HepG2 (cell line): ENCODE measurements at regions not wholly inside any gene's neighbourhood (a gene's known extent, or its start where the extent isn't known, plus 50 kb on each side); places are given as distances from the start of the nearest gene placed in this dataset.

Experiments
- ARNT2 ChIP-seq: sonication (generic); formaldehyde crosslinking; IDR thresholded peaks from 2 replicates; pipeline ENCODE4 v1.8.0; 2022; ENCODE audit warnings: mild to moderate bottlenecking, low read depth, missing genetic modification reagents, moderate library complexity
- CREM ChIP-seq, 2 experiments: sonication (generic) in 1 of 2; formaldehyde crosslinking in 1 of 2; IDR thresholded peaks; 2 replicates each; pipeline versions ENCODE4 v1.4.0 to v1.6.1; 2016 to 2020; ENCODE audit warnings: antibody characterized with exemption in 1 of 2, mild to moderate bottlenecking in 1 of 2, missing genetic modification reagents in 1 of 2
- ELF3 ChIP-seq: IDR thresholded peaks from 2 replicates; pipeline ENCODE4 v1.6.1; 2016; ENCODE audit warnings: missing genetic modification reagents, missing compliant biosample characterization
- ERF ChIP-seq: IDR thresholded peaks from 2 replicates; pipeline ENCODE4 v1.6.1; 2018; ENCODE audit warnings: missing biosample characterization, missing genetic modification reagents
- HOXA5 ChIP-seq: sonication (generic); formaldehyde crosslinking; IDR thresholded peaks from 2 replicates; pipeline ENCODE4 v1.4.0; 2020; ENCODE audit warnings: missing genetic modification reagents
- IKZF5 ChIP-seq: IDR thresholded peaks from 2 replicates; pipeline ENCODE4 v1.6.1; 2018; ENCODE audit warnings: missing genetic modification reagents, mild to moderate bottlenecking, missing compliant biosample characterization
- JUND ChIP-seq: sonication (generic); formaldehyde crosslinking; IDR thresholded peaks from 2 replicates; pipeline ENCODE4 v1.8.0; 2022; ENCODE audit warnings: mild to moderate bottlenecking, missing genetic modification reagents
- MLXIP ChIP-seq: sonication (generic); formaldehyde crosslinking; IDR thresholded peaks from 2 replicates; pipeline ENCODE4 v1.9.0; 2021; ENCODE audit warnings: missing genetic modification reagents, borderline replicate concordance
- NR2F1 ChIP-seq, 2 experiments: fragments of 450-650 bp in 1 of 2; formaldehyde crosslinking in 1 of 2; IDR thresholded peaks; 2 replicates each; pipeline versions ENCODE4 v1.5.0 to v1.6.1; 2016 to 2020; ENCODE audit warnings: mild to moderate bottlenecking in 1 of 2, missing compliant biosample characterization in 1 of 2, missing genetic modification reagents in 1 of 2, moderate library complexity in 1 of 2
- PHF21A ChIP-seq: sonication (generic); formaldehyde crosslinking; IDR thresholded peaks from 2 replicates; pipeline ENCODE4 v1.5.0; 2020; ENCODE audit warnings: mild to moderate bottlenecking, missing genetic modification reagents
- PRPF4 ChIP-seq: fragments of 200-400 bp; formaldehyde crosslinking; IDR thresholded peaks from 2 replicates; pipeline ENCODE4 v1.6.1; 2016; ENCODE audit warnings: low read length, low read depth; ENCODE audit not compliant: poor library complexity, severe bottlenecking
- XBP1 ChIP-seq: sonication (generic); formaldehyde crosslinking; IDR thresholded peaks from 2 replicates; pipeline ENCODE4 v1.5.0; 2020; ENCODE audit warnings: missing genetic modification reagents
- ZBTB46 ChIP-seq: sonication (generic); formaldehyde crosslinking; IDR thresholded peaks from 2 replicates; pipeline ENCODE4 v1.4.0; 2020; ENCODE audit warnings: mild to moderate bottlenecking, missing genetic modification reagents, borderline replicate concordance
- ZBTB49 ChIP-seq: sonication (generic); formaldehyde crosslinking; IDR thresholded peaks from 2 replicates; pipeline ENCODE4 v1.4.0; 2020; ENCODE audit warnings: missing genetic modification reagents, borderline replicate concordance
- ZC3H13 ChIP-seq: sonication (generic); formaldehyde crosslinking; IDR thresholded peaks from 2 replicates; pipeline ENCODE4 v1.8.1; 2023; ENCODE audit warnings: mild to moderate bottlenecking, missing genetic modification reagents, moderate library complexity
- ZMAT3 ChIP-seq: sonication (generic); formaldehyde crosslinking; conservative IDR thresholded peaks from 2 replicates; pipeline ENCODE4 v1.7.0; 2021; ENCODE audit warnings: missing genetic modification reagents
- ZNF678 ChIP-seq: sonication (generic); formaldehyde crosslinking; IDR thresholded peaks from 2 replicates; pipeline ENCODE4 v1.4.0; 2020; ENCODE audit warnings: mild to moderate bottlenecking, missing genetic modification reagents
- ZNF800 ChIP-seq: sonication (generic); formaldehyde crosslinking; IDR thresholded peaks from 2 replicates; pipeline ENCODE4 v1.4.0; 2020; ENCODE audit warnings: missing genetic modification reagents

GRCh38 chr15:67915461-67916374, 75.9 kb upstream of the RNU6-1 start (continued):
- no peak for TF ChIP-seq MLXIP
- TF ChIP-seq PHF21A (CRISPR knock-in tag) = peak; percentile 97
- peak; percentile 94 for TF ChIP-seq ZMAT3 (CRISPR knock-in tag)
- TF ChIP-seq ZNF678 (CRISPR knock-in tag) = no peak
- peak; percentile 91 for TF ChIP-seq CREM (IDR thresholded peaks at IDR 0.05)
- TF ChIP-seq CREM (CRISPR knock-in tag; IDR thresholded peaks at IDR 0.05) = no peak
- 0 out of 2 replicates have a peak, but pooled peaks have one; percentile 17 for TF ChIP-seq ZNF800 (CRISPR knock-in tag)
- no peak for TF ChIP-seq ZBTB46 (CRISPR knock-in tag)
- peak; percentile 37; the same call in 1 of the 2 replicates for TF ChIP-seq JUND (CRISPR knock-in tag)
- TF ChIP-seq ZC3H13 (CRISPR knock-in tag) = no peak
- peak; percentile 76 for TF ChIP-seq ELF3
- peak; percentile 66 for TF ChIP-seq PRPF4
- TF ChIP-seq NR2F1 (CRISPR knock-in tag; IDR thresholded peaks at IDR 0.05) = no peak
- TF ChIP-seq ZBTB49 = no peak
- TF ChIP-seq ERF (CRISPR knock-in tag) = peak; percentile 69; the same call in 1 of the 2 replicates
- 0 out of 2 replicates have a peak, but pooled peaks have one; percentile 46 for TF ChIP-seq HOXA5
- TF ChIP-seq IKZF5 (CRISPR knock-in tag) = peak; percentile 74
- TF ChIP-seq XBP1 (CRISPR knock-in tag) = no peak
- peak; percentile 63 for TF ChIP-seq ARNT2 (CRISPR knock-in tag)
